ENCODE measurements at regions not wholly inside any gene's neighbourhood (a gene's known extent, or its start where the extent isn't known, plus 50 kb on each side); places are given as distances from the start of the nearest gene placed in this dataset.

DNA sequence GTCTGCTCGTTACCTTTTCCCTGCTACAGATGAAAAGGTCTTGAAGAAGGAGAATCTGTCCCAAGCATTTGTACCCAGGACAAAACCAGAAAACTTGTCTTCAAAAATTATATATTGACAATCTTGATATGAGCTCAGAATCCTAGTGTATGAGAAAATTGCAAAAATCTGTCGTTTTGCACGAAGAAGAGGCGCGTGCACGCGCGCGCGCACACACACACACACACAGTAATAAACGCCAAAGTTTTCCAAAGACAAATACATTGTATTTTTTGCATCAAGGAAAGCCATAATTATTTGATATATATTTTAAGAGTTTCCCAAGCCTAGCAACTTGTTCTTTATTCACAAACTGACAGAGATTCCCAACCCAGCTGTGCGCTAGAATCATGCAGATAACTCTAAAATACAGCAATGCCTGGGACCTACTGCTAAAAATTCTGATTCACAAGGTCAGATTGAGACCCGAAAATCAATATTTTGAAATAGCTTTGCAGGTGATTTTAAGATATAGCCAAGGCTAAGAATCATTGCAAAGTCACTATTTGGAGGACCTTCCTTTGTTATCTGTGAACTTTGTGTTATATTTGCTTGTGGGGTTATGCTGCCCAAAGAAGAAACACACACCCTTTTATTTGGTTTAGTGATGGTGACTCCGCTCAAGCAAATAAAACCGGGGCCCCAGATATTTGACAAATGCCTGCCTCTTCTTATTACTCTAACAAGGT lies 1287.7 kb upstream of the CDH6 start:
- no peak for DNase-seq

DNA sequence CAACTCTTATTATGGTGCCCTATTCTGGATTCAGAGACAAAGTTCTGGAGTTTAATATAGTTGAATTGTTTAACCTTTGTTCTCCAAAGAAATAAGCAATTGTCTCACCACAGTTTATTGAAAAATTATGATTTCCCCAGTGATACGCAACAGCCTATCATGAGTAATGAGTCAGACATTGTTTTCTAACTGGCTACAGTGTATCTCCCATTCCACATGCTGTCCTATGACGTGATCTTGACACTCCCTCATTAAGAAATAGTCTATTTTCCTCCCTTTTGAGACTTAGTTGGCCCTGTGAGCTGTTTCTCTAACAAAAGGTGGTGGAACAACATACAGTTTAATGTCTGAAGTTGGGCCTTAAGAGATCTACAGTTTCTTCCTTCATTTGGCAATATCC lies 1290.6 kb upstream of the CDH6 start:
- no peak for DNase-seq

DNA sequence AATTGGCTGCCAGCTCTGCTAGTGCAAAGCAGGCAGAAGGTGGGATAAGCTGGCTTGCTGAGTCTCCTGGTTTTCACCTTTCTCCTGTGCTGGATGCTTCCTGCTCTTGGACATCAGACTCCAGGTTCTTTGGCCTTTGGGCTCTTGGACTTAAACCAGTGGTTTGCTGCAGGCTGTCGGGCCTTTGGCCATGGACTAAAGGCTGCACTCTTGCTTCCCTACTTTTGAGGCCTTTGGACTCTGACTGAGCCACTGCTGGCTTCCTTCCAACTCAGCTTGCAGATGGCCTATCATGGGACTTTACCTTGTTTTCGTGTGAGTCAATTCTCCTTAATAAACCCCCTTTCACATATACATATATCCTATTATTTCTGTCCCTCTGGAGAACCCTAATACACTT lies 1293.9 kb upstream of the CDH6 start:
- DNase-seq, result no peak

DNA sequence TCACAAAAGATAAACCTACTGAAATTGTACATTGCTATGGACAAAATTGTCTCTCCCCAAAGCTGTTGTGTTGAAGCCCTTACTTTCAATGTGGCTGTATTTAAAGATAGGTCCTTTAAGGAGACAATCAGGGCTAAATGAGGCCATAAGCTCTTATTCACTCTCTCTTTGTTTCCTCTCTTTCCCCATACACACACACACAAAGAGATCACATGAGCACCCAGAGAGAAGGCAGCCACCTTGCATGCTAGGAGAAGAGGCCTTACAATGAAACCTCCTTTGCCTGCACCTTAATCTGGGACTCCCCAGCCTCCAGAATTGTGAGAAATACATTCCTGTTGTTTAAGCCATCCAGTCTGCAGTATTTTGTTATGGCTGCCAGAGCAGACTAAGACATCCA lies 1295.6 kb upstream of the CDH6 start:
- no peak for DNase-seq

DNA sequence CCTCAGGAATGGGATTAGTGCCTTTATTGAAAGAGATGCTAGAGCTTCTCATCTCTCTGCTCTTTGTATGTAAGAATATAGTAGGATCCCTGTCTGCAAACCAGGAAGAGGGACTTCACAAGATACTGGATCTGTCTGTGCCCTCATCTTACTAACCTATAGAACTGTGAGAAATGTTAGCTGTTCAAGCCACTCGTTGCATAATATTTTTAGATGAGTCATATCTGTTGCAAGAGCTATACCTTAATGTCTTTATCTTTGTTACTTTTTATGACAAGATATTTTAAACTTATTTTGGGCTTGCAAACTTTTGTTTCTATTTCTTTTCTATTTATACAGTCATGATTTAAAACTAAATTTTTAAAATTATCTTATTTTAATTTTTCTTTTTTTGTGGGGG lies 1296.8 kb upstream of the CDH6 start:
- DNase-seq, result no peak

DNA sequence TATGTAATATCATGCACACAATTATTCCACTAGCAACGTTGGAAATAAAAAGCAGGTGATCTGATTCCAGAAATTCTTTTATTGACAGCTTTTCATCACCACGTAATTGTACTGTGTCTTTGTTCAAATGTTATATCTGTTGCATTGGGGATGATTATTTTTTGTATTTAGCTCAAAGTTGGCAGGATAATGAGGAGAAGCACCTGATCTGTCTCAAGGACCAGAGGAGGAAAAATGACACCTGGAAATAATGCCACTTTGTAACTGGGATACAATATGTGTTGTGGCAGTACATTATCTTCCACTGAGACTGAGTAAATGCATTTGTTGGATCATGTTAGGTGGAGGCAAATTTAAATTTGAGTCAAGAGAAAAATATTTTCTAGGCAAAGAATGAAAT lies 1298.8 kb upstream of the CDH6 start:
- DNase-seq, result no peak

DNA sequence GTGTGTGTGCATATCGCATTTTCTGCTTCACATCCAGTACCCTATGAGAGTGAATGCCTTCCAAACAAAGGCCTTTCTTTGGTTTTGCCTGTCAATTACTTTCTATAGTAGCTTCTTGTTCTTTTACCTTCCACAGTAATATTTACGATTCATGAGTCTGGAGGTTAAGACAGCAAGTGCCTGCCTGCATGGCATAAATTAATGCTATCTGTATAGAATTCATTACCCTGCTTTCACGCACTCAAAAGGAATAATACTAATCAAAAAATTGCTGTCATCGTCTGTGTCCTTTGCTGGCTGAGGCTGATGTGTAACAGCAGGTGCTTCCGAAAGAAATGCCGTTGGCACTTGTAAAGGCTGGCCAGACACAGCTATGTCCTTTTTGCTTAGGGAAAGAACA lies 1304.4 kb upstream of the CDH6 start:
- DNase-seq, result no peak

DNA sequence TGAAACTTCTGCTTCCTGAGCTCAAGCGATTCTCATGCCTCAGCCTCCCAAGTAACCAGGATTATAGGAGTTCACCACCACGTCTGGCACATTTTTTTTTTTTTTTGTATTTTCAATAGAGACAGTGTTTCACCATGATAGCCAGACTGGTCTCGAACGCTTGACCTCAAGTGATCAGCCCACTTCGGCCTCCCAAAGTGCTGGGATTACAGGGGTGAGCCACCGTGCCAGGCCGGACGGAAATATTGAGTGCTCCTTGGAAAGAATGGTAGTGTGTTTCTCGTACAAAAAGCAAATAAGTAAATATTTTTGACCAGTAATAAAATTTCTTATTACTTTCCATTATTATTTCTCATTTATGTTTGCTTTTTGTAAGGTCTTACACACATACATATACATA lies 1307.9 kb upstream of the CDH6 start:
- no peak for DNase-seq

DNA sequence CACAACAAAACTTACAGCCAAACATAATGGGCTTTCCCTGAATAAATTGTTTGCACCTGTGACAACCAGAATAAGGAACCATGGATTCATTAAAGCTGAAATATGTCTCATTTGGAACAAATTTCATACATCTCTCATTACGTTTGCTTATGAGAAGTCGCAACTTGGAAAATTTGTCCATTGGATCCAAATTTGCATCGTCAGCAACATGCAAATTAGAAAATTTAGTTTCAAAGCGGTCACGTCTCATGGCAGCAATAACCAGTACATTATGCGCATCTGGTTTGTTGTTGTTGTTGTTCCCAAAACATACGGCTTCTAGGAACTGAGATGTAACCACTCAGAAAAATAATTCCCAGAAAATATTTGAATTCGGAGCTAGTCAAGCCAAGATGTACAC lies 1311.5 kb upstream of the CDH6 start:
- DNase-seq, result no peak

DNA sequence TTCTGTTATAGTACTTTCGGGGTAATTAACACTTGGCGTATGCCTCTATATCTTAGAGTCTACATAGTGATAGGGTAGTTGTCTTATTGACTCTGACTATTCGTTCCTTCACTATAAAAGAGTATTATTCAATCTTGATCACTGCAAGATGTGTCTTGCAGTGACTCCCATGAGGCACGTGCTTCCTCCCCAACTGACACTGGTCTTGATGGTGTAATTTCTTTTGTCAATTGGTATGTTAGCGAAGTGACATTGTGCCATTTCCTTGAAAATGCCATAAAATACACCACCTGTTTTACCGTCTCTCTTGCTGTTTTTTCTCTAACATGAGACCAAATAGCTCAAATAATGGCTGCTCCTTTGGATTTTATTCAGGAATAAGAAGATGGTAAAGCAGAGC lies 1314.1 kb upstream of the CDH6 start:
- no peak for DNase-seq

DNA sequence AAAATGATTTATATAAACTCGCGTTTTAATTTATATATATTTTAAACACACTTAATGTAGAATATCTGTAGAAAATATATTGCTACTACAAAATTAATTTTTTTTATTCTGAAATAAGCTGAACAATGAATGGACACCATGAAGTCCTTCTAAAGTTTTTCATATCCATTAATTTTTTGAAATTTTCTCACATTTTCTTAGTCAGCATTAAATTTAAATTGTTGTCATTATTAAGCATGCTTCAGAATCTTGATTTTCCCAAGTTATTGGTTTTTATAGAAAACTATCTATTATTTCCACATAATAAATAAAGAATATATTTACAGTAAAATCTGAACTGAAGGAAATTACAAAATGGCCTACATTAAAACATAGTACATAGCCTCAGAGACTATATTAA lies 1314.9 kb upstream of the CDH6 start:
- no peak for DNase-seq

DNA sequence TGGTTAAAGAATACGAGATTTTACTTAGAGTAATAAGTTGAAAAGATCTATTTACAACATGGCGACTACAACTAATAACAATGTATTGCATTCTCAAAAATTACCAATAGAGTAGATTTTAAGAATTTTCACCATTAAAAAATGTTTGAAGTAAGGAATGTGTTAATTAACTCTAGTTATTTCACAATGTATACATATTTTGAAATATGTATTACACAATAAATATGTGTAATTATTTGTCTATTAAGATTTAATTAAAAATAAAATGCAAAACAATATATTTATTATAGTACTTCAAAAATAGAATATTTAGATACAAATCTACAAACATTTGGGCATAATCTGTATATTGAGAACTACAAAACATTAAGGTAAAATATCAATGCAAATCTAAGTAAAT lies 1326.3 kb upstream of the CDH6 start:
- DNase-seq, result no peak

DNA sequence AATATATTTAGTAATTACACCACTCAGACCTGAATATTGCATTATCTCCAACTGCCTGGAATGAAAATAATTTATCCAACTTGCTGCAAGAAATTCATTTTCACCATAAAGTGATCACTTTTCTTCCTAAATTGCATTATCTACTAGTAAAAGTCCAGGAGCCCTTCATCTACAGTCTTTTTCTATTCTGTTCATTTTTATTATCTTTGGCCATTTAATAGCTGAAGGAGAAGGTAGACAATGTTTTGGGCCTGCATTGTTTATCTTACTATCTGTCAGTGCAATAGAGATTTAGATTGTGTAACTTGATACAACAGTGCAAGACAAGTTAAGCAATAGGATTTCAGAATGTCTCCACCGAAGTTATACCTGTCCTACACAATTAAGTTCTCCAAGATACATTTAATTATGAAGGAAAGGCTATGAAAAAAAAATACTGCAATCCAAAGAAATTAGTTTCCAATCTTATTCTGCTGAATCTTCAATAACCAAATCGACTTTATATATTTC lies 1339.7 kb upstream of the CDH6 start:
- no peak for DNase-seq

DNA sequence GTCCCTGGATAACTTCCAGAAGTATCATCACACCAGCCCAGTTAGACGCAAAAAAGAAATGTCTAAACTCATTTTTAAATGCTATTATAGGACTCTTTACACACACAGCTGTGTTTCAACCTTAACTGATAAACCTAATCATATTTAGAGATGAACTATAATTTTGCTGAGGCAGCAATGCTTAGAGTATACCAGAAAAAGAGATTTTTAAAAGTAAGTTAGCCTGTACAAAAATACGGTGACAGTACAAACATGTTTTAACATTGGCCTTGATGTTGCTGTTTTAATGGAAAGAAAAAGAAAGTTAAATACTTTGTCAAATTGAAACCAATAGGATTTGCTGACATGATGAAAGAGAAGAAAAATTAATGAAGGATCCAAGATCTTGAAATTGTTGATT lies 1341.2 kb upstream of the CDH6 start:
- no peak for DNase-seq

DNA sequence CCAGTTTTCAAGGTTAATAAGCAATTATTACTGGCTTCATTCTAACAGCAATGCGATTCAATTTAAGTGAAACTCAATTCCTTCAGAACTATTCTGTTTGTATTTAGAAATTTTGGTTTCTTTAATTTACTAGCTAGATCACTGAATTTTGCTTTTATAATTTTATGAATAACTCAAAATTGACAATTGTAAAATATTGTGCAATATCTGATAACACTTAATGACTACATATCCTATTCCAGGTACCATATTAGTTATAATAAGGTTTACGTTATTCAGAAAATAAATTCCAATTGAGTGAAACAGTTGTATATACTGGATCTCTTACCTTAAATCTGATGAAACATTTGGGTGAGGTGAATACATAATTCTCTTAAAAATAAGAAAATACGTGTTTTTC lies 1348.3 kb upstream of the CDH6 start:
- DNase-seq, result no peak

DNA sequence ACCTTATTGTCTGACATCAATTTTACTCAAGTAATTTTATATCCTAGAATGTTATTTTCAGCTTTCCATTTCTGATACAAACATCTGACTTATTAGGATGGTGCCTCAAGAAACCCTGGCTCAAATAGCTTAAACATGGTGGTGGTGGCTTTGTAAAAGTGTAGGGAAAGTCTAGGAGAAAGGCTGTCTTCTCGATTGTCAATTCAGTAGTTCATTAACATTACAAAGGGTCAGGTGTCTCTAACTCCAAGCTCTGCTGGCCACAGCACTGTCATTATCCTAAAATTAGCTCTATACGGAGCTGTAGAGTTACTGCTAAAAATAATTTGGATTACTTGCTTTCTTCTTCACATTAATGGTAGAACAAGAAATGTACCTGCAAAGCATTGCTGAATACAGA lies 1360.1 kb upstream of the CDH6 start:
- no peak for DNase-seq

DNA sequence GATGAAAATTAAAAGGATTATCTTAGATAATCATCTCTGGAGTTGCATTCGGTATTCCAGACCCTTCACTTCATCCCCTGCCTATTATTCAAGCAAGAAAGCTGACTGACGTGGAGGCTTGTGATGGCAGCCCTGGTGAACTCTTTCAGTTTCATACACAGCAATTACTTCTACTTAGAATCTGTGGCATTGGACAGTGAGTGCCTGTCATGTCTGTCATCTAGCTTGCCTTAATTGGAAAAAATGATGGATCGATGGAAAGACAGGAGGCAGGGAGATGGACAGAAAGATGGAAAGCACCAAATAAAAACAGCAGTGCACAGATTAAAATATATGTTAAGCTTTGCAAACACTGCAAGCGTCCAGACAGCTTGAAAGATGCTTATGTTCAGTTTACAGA lies 1371.0 kb upstream of the CDH6 start:
- DNase-seq, result no peak

DNA sequence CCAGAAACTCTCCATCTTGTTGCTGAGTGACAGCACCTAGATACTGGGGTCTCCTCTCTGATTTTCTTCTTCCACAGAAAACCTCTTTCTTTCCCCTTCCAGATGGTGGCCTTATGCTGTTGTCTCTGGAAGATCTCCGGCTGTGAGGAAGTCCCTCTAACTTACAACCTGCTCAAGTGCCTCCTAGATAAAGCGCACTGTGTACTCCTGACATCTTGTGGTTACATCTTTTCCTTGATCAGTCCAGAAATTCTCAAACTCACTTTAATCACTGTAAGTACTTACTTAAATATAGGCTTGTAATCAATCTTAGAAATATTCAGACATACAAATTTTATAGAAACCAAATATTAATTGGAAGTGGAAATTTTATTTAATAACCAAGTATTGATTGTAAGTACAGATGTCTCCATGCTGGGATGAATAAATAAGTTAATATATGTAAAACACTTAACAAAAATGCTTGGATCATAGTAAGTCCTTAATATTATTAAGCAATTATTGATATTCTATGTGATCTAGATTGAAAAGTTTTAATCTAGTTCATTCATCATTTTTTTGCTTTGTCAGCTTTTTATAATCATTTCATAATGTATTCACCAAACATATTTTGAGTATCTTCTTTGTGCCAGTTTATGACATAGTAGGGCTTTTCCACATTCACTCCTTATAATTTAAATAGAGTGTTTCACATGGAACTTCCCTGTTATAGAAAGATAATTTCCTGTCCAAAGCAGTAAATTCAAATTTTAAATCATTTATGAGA lies 1381.4 kb upstream of the CDH6 start:
- DNase-seq, result no peak

DNA sequence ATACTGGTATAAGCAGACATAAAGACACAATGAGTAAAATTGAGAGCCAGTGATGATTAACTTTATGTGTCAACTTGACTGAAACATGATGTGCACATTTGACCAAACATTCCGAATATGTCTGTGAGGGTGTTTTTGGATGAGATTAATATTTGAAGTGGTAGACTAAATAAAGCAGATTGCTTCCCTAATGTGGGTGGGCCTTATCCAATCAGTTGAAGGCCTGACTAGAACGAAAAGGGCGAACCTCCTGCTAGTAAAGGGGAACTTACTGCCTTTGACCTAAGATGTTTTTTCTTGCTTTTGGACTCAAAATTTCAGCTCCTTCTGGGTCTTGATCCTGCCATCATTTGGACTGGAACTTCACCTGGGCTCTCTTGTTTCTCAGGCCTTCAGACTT lies 1387.7 kb upstream of the CDH6 start:
- DNase-seq, result no peak

DNA sequence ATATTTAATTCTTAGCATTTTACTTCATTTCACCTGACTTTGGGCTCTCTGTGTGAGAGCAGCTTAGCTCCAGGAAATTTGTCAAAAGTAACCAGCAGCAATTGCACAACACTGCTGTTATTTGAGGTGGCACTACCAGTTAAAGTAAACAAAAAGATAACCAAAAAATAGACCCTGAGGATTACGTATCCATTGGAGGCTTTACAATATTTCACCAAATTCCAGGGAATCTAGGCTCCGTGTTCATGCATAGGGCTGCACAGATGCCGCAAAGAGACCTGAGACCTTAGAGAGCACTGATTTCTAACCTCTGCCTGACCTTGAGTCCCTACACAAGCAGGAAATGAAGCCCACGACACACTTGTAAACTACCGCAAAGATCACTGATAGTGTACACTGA lies 1392.7 kb upstream of the CDH6 start:
- no peak for DNase-seq

DNA sequence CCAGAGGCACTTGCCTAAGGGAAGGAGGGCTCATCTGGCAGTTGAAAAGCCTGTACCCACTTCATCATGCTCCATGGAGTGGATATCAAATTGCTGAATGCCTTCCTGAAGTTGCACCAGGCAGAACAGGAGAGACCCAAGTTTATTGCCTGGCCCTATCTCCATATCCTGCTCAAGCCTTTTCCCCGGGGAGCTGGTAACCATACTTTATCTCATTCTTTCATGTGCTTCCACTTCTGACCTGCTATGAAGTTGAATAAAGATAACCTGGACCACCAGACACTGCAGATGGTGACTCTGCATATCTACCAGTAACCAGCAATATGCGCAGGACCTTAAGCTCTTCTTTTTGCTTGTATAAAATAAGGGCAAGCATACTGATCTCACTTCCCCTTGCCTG lies 1397.5 kb upstream of the CDH6 start:
- DNase-seq, result no peak

DNA sequence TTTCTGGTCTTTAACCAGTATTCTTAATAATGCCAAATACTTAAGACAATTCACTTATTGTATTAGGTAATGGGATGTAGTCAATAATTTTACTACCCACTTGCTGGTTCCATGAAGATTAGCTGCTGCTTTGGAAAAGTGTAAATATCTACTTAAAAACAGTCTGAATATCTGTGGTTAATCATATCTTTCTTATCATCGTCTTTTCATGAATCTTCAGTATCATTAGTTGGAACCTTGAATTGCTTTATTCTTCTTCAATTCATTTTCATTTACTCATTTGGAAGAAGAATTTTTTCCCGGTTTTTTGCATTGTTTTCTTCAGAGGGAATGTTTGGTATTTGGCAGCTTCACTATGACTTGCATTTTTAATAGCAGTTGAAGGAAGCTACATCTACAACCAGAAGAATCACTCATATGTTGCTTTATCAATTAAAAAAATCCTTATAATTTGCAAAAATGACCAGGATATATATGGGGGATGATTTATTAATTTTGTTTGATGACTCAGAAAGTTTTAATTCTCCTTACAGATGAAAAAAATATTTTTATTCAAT lies 1398.3 kb upstream of the CDH6 start:
- no peak for DNase-seq

DNA sequence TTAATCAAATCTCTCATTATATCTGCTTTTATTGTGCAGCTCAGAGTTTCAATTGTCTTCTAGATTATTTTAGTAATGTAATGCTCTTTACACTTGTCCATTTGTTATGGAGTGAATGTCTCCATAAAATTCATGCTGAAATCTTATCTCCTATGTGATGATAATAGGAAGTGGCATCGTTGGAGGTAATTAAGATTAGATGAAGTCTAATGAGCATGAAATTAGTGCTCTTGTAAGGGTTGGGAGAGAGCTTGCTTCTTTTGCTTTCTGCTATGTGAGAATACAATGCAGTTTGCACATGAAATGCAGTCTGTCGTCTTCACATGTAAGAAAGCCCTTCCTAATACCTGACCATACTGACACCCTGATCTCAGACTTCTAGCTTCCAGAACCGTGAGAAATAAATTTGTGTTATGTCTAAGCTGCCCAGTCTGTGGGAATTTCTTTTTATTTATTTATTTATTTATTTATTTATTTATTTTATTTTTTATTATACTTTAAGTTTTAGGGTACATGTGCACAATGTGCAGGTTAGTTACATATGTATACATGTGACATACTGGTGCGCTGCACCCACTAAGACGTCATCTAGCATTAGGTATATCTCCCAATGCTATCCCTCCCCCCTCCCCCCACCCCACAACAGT lies 1399.2 kb upstream of the CDH6 start:
- no peak for DNase-seq

DNA sequence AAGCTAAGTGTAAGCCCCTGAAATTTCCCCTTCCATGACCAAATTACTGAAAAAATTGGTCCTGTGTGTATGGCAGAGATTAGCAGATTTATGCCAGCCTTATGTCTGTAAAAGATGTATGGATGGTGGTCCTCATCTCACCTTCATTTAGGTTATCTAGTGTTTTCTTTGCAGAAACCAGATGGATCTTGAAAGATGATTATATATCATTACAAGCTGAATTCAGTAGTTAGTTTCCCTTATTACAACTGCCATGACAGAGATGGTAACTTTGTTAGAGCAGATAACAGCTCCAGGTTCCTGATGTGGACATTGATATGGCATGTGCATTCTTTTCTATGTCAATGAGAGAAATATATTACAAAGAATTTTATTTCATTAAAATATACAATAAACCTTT lies 1403.2 kb upstream of the CDH6 start:
- no peak for DNase-seq
